Liver (tissue), 3 donors: ENCODE measurements at regions not wholly inside any gene's neighbourhood (a gene's known extent, or its start where the extent isn't known, plus 50 kb on each side); places are given as distances from the start of the nearest gene placed in this dataset.

Experiments used
- ATF3 ChIP-seq: IDR thresholded peaks from 2 replicates; pipeline ENCODE4 v1.6.1; 2016; ENCODE audit warnings: antibody characterized with exemption
- CTCF ChIP-seq: fragments of 150-350 bp; IDR thresholded peaks from 2 replicates; pipeline ENCODE4 v1.5.1; 2017; ENCODE audit warnings: improper control_type of control experiment, low read depth, low read length; ENCODE audit not compliant: missing input control
- FOXA1 ChIP-seq: IDR thresholded peaks from 2 replicates; pipeline ENCODE4 v1.6.1; 2016; ENCODE audit warnings: antibody characterized with exemption
- HNF4A ChIP-seq, 2 donors: conservative IDR thresholded peaks; 2 replicates each; pipeline ENCODE4 v1.6.1; 2016; ENCODE audit warnings: antibody characterized with exemption in 2 of 2, mild to moderate bottlenecking in 2 of 2
- JUND ChIP-seq, 2 donors: IDR thresholded peaks; 2 replicates each; pipeline ENCODE4 v1.6.1; 2016; ENCODE audit warnings: antibody characterized with exemption in 2 of 2
- MAX ChIP-seq: IDR thresholded peaks from 2 replicates; pipeline ENCODE4 v1.6.1; 2016; ENCODE audit warnings: antibody characterized with exemption
- NR2F2 ChIP-seq: IDR thresholded peaks from 2 replicates; pipeline ENCODE4 v1.6.1; 2016; ENCODE audit warnings: antibody characterized with exemption
- RAD21 ChIP-seq, 2 donors: IDR thresholded peaks; 2 replicates each; pipeline ENCODE4 v1.6.1; 2016; ENCODE audit warnings: antibody characterized with exemption in 2 of 2, mild to moderate bottlenecking in 2 of 2
- REST ChIP-seq: IDR thresholded peaks from 2 replicates; pipeline ENCODE4 v1.6.1; 2016; ENCODE audit warnings: antibody characterized with exemption, mild to moderate bottlenecking
- SP1 ChIP-seq: IDR thresholded peaks from 2 replicates; pipeline ENCODE4 v1.6.1; 2018; ENCODE audit warnings: antibody characterized with exemption, mild to moderate bottlenecking
- TAF1 ChIP-seq: conservative IDR thresholded peaks from 2 replicates; pipeline ENCODE4 v1.6.1; 2016; ENCODE audit warnings: antibody characterized with exemption, mild to moderate bottlenecking
- YY1 ChIP-seq: IDR thresholded peaks from 2 replicates; pipeline ENCODE4 v1.6.1; 2016; ENCODE audit warnings: antibody characterized with exemption, mild to moderate bottlenecking
- donor health status: healthy.
- donor health status: healthy.

- TF ChIP-seq CTCF (no peak), TAF1 (no peak), ATF3 (no peak), FOXA1 (no peak), REST (no peak), RAD21 (IDR thresholded peaks at IDR 0.05) (no peak), JUND (IDR thresholded peaks at IDR 0.05) (no peak), NR2F2 (no peak), SP1 (no peak), MAX (no peak), HNF4A (conservative IDR thresholded peaks at IDR 0.05) (no peak), YY1 (no peak)
These were observed 434.5 kb upstream of the RGMA start for GRCh38 chr15:93523481-93523880.
